ENCODE measurements at regions not wholly inside any gene's neighbourhood (a gene's known extent, or its start where the extent isn't known, plus 50 kb on each side); places are given as distances from the start of the nearest gene placed in this dataset.
"Not testable (repeated sequence)": the region's sequence is repeated elsewhere in the genome, so short reads cannot be mapped to it uniquely, and the experiment has no call there.

DNA sequence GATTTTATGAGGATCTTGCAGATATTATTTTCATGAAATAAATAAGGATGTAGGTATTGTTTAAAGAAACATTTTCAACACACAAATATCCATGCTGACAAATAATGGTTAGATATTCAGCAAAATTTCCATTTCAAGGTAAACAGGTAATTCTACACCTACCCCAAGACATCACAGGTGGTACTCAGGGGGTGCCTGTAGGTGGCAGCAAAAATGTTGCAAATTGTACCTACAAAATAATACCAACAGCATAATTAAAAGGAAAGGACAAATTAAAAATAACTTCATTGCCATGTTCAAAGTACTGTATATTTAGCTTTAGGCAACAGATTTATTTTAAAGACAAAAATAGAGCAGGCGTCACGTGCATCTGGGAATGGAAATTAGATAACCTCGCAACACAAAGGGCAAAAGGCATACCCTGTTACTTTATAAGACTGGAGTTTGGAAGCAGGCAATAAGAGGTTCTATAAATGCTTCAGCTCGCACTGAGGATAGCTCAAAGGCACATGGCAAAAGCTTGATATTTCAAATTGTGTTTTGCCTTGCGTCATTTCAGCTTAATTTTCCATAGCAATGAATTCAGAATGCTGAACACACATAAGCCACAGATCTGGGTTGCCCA, 630.5 kb downstream of the TDRD15 start:
- DNase-seq (ENCODE audit: low read depth in 2 of 3, low spot score in 2 of 3): no peak

DNA sequence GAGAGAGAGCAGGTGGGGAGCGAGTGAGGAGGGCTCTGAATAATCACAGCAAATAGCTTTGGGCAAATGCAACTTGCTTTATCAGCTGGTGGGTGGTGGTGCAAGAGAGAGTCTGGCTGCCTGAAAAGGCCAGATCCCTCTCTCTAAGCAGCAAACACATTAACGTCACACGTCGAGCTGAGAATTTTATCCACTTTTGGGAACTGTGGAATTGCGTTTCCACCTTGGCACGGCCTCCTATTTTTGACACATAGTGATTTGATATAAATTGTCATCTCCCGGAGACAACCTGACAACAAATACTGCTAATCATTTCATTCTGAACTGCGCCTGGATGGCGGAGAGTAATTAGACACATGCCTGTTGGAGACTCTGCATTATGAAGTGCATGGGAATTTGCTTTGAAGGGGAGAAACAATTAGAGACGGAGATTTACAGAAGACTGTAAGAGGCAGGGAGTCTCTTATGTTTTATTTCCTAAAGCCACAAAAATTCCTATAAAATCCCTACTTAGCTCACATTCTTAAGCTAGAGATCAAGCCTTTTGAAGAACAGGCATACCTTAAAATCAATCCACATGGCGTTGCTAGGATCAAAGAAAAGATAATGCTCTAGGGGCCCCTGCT, 634.1 kb downstream of the TDRD15 start:
- DNase-seq (ENCODE audit: low read depth in 2 of 3, low spot score in 2 of 3): no peak

DNA sequence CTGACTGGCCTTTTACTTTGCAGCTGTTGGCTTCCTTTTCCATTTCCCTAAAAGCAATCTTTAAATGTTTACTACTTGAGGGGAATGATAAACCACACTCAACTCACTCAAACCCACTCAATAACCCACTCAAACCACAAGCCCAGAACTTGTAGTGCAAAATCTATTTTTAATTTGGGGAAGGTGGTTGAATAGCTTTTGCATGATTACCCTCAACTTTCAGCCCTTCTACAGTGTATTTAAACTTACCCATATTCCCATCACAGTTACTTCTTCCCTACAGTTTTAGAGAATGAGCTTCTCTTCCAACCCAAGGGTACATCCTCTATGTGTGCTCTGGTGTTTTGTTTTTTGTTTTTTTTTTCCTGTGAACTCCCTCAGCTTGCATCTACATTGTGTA, 636.1 kb downstream of the TDRD15 start:
- DNase-seq (ENCODE audit: low read depth in 2 of 3, low spot score in 2 of 3): no peak

DNA sequence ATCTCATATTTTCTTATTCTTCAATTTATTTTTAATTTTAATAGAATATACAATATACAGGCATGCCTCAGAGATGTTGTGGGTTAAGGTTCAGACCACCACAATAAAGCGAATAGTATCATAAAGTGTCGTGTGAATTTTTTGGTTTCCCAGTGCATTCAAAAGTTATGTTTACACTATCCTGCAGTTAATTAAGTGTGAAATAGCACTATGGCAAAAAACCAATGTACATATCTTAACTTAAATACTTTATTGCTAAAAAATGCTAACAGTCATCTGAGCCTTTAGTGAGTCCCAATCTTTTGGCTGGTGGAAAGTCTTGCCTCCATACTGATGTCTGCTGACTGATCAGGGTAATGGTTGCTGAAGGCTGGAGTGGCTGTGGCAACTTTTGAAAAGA, 637.6 kb downstream of the TDRD15 start:
- no peak for DNase-seq (ENCODE audit: low read depth in 2 of 3, low spot score in 2 of 3)

DNA sequence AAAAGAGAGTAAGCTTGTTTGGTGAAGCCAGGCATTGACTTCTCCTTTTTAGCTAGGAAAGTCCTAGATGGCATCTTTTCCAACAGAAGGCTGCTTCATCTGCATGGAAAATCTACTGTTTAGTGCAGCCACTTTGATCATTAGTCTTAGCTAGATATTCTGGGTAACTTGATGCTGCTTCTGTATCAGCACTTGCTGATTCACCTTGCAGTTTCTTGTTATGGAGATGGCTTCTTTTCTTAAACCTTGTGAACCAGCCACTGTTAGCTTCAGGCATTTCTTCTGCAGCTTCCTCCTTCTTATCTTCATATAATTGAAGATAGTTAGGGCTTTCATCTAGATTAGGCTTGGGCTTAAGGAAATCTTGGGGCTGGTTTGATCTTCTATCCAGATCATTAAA, 639.7 kb downstream of the TDRD15 start:
- DNase-seq (ENCODE audit: low read depth in 2 of 3, low spot score in 2 of 3): no peak

DNA sequence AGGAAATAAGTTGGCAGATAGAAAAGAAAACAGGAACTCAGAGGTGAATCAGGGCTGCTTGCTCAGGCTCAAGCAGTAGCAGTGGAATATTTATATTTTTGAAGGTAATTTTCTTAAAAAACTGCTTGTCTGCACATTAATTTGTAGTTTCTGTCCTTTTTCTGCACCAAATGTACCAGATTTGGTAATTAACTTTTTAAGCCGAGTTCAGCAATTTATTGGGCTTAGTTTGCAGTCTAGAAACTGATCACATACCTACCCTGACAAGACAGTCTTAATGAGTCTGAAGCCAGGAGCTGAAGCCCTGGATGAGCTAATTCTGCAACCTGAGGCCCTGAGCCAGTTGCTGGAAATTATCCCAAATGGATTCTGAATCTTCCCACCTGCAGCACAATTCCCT, 647.0 kb downstream of the TDRD15 start:
- DNase-seq (ENCODE audit: low read depth in 2 of 3, low spot score in 2 of 3): no peak

DNA sequence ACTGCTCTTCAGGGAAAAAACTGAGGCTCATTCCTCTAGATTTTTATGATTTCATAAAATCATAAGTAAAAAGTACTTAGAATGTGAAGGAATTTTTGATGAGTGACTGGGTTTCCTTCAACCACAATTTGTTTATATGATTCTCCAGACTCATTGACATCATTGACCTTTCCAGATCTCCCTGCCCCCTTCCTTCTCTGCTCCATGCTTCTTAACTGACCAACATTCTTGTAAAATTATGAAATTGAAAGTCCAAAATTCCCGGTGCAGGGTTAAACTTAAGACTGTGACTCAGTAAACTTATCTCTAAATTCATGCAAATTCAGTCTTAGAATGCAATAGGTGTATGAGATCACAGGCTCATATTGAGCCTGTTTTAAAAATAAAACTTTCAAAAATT, 648.9 kb downstream of the TDRD15 start:
- no peak for DNase-seq (ENCODE audit: low read depth in 2 of 3, low spot score in 2 of 3)

DNA sequence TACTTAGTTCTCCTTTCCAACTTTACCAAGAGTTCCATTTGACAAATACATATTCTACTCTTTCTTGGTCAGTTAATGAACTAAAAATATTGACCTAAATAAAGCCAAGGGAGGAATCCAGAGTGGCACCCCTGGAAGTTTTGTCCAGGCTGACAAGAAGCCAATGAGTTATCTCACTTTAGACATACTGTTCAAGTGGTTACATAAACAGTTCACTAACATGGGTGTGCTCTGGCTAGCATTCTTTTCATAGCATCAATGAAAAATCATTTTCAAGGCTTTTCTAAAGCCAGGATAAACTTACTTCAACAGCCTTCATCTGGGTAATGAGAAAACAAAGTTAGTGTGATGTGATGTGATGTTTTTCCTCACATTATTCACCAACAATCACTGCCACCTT, 649.4 kb downstream of the TDRD15 start:
- DNase-seq (ENCODE audit: low read depth in 2 of 3, low spot score in 2 of 3): no peak

DNA sequence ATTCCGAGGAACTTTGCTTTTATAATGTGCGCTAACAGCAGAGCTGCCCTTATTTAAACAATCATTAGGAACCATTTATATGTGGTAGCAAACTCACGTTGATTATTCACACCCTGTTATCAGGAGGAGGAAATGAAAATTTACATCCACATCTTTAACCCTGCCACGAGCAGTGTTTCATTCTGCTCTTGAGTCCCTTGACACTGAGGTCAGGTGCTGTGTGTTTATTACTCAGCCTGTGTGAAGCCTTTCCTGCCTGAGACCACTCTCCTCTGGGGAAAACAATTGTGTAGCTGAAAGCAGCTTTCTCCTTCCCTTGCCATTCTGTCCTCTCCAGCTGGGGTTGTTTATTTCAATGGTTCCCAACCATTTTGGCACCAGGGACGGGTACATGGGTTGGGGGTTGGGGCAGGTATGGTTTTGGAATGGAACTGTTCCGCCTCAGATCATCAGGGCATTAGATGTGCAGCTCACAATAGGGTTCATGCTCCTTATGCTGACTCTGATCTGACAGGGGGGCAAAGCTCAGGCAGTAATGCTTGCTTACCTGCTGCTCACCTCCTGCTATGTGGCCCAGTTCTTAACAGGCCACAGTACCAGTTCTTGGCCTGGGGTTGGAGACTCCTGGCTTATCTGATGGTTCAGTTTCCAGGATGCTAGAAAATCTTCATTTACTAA, 651.1 kb downstream of the TDRD15 start:
- DNase-seq (ENCODE audit: low read depth in 2 of 3, low spot score in 2 of 3): no peak

DNA sequence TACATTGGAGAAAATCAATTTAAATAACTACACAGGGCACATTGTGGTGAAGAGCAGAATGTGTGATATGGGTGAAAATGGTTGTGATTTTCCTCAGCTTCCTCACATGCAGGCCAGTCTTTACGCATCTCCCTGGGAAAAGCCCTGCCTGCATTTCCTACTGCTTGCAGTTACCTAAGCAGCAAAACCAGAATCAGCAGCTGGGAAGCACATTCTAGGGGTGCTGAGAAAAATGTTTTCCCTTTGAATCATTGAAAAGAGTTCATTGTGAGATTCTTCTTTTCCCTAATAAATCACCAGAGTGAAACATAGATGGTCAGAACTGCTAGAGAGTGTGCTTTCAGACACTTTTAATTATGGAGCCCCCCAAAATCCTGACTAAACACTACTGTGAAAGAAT, 656.0 kb downstream of the TDRD15 start:
- DNase-seq (ENCODE audit: low read depth in 2 of 3, low spot score in 2 of 3): no peak

DNA sequence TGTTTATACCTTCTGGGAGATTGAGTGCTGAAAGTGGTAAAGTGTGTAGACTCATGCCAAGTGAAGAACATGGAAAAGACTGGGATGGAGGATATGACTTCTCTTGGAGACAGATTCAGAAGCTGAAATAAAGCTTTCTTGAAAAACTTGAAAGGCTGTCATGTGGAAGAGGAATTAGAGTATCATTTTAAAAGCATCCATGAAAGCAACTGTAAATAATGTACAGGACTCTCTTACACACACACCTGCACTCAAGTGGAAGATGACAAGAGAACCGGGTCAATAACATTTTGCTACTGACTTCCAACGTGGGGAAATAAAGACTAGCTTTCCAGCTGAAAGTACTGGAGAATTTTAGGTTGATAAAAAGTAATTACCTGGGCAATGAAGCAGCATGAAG, 658.2 kb downstream of the TDRD15 start:
- no peak for DNase-seq (ENCODE audit: low read depth in 2 of 3, low spot score in 2 of 3)

DNA sequence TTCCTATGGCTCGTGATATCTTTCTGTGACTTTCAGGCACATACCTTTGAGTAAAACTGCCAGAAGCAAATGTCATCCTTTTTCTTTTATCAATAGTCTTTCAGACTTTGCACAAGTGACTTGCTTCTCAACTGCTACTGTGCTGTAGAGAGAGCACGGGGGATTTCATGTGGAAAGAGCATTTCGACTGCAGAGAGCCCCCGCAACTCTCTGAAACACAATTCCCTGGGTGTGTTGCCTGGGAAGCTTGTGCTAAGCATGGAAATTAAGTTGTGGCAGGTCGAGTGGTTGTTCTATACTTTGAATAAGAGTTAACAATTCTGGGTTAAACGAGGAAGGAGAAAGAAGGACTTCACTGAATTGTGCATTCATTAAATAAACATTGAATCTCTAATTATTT, 659.1 kb downstream of the TDRD15 start:
- no peak for DNase-seq (ENCODE audit: low read depth in 2 of 3, low spot score in 2 of 3)

DNA sequence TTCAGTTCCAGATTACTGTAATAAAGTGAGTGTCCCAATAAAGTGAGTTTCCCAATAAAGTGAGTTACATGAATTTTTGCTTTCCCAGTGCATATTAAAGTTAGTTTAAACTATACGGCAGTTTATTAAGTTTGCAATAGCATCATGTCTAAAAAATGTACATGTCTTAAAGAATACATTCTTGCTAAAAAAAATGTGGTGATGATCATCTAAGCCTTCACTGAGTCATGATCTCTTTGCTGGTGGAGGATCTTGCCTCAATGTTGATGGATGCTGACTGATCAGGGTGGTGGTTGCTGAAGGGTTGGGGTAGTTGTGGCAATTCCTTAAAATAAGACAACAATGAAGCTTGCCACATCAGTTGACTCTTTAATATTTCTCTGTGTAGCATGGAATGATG, 664.2 kb downstream of the TDRD15 start:
- no peak for DNase-seq (ENCODE audit: low read depth in 2 of 3, low spot score in 2 of 3)

DNA sequence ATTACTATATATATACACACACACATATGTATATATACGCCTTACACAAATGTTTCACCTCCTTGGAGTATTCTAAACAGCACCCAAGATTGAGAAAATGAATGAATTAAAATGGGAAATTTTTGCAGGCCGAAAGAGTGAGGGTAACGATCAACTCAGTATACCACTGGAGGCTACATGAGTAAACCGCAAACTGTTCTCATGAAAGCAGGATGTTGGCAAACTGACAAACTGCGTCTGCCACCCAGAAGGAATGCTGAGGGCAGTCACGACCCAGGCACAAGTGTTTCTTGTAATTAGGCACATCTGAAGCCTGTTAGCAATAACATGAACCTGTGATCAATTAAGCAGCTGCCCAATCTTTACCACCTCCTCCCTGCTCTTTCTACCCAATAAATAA, 666.5 kb downstream of the TDRD15 start:
- not testable (repeated sequence) for DNase-seq (ENCODE audit: low read depth in 2 of 3, low spot score in 2 of 3)

DNA sequence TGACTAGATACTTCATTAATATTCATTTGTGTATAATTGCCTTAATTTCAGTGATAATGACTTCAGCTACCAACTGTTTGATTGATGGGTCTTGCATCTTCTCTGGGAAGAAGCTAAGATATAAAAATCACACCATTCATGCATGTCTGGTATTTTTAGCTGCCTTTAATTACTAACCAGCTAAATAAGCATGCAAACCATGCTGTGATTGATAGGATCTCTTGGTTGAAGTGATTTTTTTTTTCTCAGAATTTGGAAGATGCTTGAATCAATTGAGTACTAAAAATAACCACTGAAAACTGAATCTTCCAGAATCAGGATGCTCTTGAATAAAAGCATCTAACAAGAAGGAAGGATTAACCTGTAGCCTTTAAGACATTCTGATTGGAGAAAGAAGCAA, 668.8 kb downstream of the TDRD15 start:
- no peak for DNase-seq (ENCODE audit: low read depth in 2 of 3, low spot score in 2 of 3)

DNA sequence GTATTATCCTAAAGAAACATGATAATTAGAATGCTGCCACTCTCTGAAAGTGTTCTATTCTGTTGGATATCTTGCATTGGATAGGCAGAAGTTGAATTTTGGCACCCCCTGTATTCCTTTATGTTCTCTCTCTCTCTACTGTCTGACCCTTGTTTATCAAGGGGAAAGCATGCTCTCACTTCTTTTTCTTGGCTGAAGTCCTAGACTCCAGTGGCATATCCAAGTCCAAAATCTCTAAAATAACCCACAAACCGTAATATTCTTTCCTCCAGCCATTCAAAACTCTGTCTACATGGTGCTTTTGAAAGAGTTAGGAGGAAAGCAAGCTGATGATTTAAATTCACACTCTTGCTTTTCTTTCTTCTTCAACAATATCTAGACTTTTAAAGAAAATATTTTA, 669.7 kb downstream of the TDRD15 start:
- no peak for DNase-seq (ENCODE audit: low read depth in 2 of 3, low spot score in 2 of 3)

DNA sequence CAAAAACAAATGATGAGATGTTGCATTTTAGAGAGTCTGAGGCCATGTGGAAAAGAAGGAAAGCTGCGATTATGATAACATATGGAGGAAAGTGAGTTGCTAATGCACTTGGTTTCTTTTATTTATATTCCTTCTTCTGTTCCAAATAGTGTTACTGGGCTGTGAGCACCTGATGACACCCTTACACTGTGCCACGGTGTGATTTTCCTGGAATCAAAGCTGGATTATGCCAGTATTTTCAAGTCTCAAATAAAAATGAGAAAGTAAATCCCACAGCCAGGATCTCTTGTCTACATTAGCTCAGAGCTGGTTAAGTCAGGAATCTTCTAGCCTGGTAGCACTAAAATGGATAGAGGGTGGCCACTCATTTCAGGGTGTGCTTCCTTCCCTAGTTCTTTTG, 670.8 kb downstream of the TDRD15 start:
- no peak for DNase-seq (ENCODE audit: low read depth in 2 of 3, low spot score in 2 of 3)

DNA sequence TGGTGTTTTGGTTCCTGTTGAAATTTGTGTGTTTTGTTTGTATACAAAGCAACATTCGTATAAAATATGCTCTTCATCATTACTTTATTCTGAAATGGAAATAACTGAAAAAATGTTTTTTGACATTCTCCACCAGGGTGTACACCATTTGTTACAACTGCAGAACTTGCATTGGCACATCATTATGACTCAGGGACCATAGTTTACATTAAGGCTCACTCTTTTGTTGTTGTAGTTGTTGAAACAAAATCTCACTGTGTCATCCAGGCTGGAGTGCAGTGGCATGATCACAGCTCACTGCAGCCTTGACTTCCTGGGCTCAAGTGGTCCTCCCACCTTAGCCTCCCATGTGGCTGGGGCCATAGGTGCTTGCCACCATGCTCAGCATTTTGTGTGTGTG, 676.6 kb downstream of the TDRD15 start:
- no peak for DNase-seq (ENCODE audit: low read depth in 2 of 3, low spot score in 2 of 3)

DNA sequence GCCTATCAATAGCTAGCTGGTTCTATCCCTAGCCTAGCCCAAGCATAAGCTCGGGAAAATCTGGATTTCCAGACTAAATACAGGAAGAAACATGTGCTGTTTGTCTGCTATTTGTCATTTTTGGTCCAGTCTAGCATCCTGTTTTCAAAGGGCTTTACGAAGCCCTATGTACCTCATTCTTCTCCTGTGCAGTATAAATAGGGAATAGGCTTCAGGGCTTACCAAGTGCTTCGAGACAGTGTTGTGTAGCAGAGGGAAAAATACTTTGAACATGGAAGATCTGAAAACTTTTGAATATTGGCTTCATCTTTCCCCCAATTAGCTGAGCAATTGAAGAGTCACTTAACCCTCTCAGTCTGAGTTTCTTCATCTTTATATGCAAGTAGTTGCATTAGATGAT, 679.8 kb downstream of the TDRD15 start:
- DNase-seq (ENCODE audit: low read depth in 2 of 3, low spot score in 2 of 3): no peak

DNA sequence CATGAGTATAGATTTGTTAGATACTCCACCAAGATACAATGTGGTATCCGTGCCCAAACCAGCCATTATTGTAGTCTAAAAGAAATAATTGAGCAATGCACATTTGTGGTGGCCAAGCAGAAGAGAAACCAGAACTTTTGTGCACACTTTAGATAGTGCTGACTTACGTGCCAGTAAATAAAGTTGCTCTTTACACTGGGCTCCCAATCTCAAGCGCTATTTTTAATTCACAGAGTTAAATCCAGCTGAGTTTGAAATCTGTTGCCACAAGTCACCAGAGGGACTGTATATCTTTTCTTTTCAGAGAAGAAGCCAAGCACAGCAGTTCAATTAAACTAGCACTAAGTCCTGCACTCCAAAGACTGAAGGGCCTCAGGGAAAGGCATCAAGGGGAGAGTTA, 680.4 kb downstream of the TDRD15 start:
- no peak for DNase-seq (ENCODE audit: low read depth in 2 of 3, low spot score in 2 of 3)

DNA sequence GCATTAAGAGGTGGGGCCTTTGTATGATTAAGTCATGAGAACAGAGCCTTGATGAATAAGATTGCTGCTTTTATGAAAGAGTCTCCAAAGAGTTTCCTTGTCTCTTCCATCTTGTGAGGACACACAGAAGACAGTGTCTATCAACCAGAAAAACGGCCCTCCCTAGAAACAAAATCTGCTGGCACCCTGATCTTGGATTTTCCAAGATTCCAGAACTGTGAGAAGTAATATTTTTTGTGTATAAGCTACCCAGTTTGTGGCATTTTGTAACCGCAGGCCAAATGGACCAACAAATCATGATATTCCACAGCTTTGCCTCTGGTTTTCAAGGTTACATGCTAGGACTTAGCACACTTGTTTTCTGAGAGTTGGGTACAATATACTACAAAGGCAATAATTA, 687.8 kb downstream of the TDRD15 start:
- no peak for DNase-seq (ENCODE audit: low read depth in 2 of 3, low spot score in 2 of 3)

DNA sequence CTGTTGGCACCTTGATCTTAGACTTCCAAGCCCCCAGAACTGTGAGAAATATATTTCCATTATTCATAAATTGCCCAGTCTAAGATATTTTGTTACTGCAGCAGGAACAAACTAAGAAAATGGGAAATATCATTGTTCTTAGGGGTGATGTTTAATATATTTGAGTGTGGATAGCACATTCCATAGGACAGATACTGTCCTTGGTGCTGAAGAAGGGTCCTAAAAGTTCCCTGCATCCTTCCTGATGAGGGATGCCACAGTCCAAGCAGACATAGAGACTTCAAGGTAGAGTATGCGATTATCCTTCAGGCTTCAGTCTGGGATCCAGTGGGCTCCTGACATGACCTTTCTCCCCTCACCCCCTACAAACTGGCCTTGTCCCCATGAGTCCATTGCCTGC, 689.0 kb downstream of the TDRD15 start:
- DNase-seq (ENCODE audit: low read depth in 2 of 3, low spot score in 2 of 3): no peak

Measured in hematopoietic multipotent progenitor cell (in vitro differentiated cells).